Mucosa of stomach (tissue), 1 donor: ENCODE measurements at regions not wholly inside any gene's neighbourhood (a gene's known extent, or its start where the extent isn't known, plus 50 kb on each side); places are given as distances from the start of the nearest gene placed in this dataset.
"Not testable (repeated sequence)": the region's sequence is repeated elsewhere in the genome, so short reads cannot be mapped to it uniquely, and the experiment has no call there.

Experiments used
- H3K27me3 ChIP-seq: one replicate; pipeline ENCODE4 v1.7.0; 2013; ENCODE audit warnings: mild to moderate bottlenecking, low read length; ENCODE audit not compliant: control insufficient read depth, insufficient read depth
- H3K36me3 ChIP-seq: one replicate; pipeline ENCODE4 v1.7.0; 2013; ENCODE audit warnings: low read length; ENCODE audit not compliant: control insufficient read depth, insufficient read depth
- H3K4me1 ChIP-seq: one replicate; pipeline ENCODE4 v1.7.0; 2013; ENCODE audit warnings: mild to moderate bottlenecking, low read length; ENCODE audit not compliant: control insufficient read depth, insufficient read depth
- H3K4me3 ChIP-seq: one replicate; pipeline ENCODE4 v1.7.0; 2013; ENCODE audit warnings: low read length
- H3K9ac ChIP-seq: one replicate; pipeline ENCODE4 v1.7.0; 2013; ENCODE audit warnings: mild to moderate bottlenecking, low read length, moderate library complexity
- H3K9me3 ChIP-seq: one replicate; pipeline ENCODE4 v1.7.0; 2013; ENCODE audit warnings: mild to moderate bottlenecking, low read length, moderate library complexity; ENCODE audit not compliant: control insufficient read depth
- donor health status: Pancreatic carcinoma.

GRCh38 chr2:2726163-2726562, 395.1 kb upstream of the MYT1L start:
- H3K9me3 ChIP-seq = no peaks in the 10 kb centered on the region
- no peaks in the 10 kb centered on the region for H3K4me1 ChIP-seq
- no peak overlapping the region for H3K4me3 ChIP-seq
- H3K27me3 ChIP-seq = no peaks in the 10 kb centered on the region
- H3K36me3 ChIP-seq = no peaks in the 10 kb centered on the region
- no peak overlapping the region for H3K9ac ChIP-seq

GRCh38 chr2:2723064-2723463, 392.0 kb upstream of the MYT1L start:
- Histone ChIP-seq H3K36me3 (no peaks in the 10 kb centered on the region), H3K9me3 (no peaks in the 10 kb centered on the region), H3K4me1 (no peaks in the 10 kb centered on the region), H3K27me3 (no peaks in the 10 kb centered on the region), H3K9ac (no peak overlapping the region), H3K4me3 (no peak overlapping the region)

GRCh38 chr2:2721296-2721835, 390.3 kb upstream of the MYT1L start:
- no peaks in the 10 kb centered on the region for H3K9me3 ChIP-seq
- no peaks in the 10 kb centered on the region for H3K27me3 ChIP-seq
- no peak overlapping the region for H3K4me3 ChIP-seq

GRCh38 chr2:2720806-2721205, 389.7 kb upstream of the MYT1L start:
- H3K4me3 ChIP-seq, H3K9me3 ChIP-seq, H3K36me3 ChIP-seq, H3K27me3 ChIP-seq, H3K9ac ChIP-seq, H3K4me1 ChIP-seq: not testable (repeated sequence)

More at GRCh38 chr2:2721296-2721835, 390.3 kb upstream of the MYT1L start:
- Histone ChIP-seq H3K4me1 (no peaks in the 10 kb centered on the region), H3K36me3 (no peaks in the 10 kb centered on the region), H3K9ac (no peak overlapping the region)

GRCh38 chr2:2720351-2720750, 389.3 kb upstream of the MYT1L start:
- Histone ChIP-seq H3K27me3 (no peaks in the 10 kb centered on the region), H3K9ac (no peak overlapping the region), H3K36me3 (no peaks in the 10 kb centered on the region), H3K4me1 (no peaks in the 10 kb centered on the region), H3K9me3 (no peaks in the 10 kb centered on the region), H3K4me3 (no peak overlapping the region)

GRCh38 chr2:2719781-2720180, 388.7 kb upstream of the MYT1L start:
- Histone ChIP-seq H3K4me1 (no peaks in the 10 kb centered on the region), H3K9ac (no peak overlapping the region), H3K36me3 (no peaks in the 10 kb centered on the region), H3K4me3 (no peak overlapping the region), H3K9me3 (no peaks in the 10 kb centered on the region), H3K27me3 (no peaks in the 10 kb centered on the region)

- Histone ChIP-seq H3K4me1 (no peaks in the 10 kb centered on the region), H3K9me3 (no peaks in the 10 kb centered on the region), H3K4me3 (no peak overlapping the region), H3K27me3 (no peaks in the 10 kb centered on the region), H3K36me3 (no peaks in the 10 kb centered on the region), H3K9ac (no peak overlapping the region)
These were observed 387.9 kb upstream of the MYT1L start for GRCh38 chr2:2719015-2719414.

GRCh38 chr2:2717406-2717805, 386.3 kb upstream of the MYT1L start:
- no peaks in the 10 kb centered on the region for H3K9me3 ChIP-seq
- H3K4me1 ChIP-seq = no peaks in the 10 kb centered on the region
- no peak overlapping the region for H3K9ac ChIP-seq
- H3K27me3 ChIP-seq = peaks cover 4% of the 10 kb centered on the region
- H3K36me3 ChIP-seq = no peaks in the 10 kb centered on the region
- H3K4me3 ChIP-seq = no peak overlapping the region

- no peaks in the 10 kb centered on the region for H3K36me3 ChIP-seq
- H3K27me3 ChIP-seq = peaks cover 4% of the 10 kb centered on the region
- no peaks in the 10 kb centered on the region for H3K9me3 ChIP-seq
- no peak overlapping the region for H3K4me3 ChIP-seq
- no peaks in the 10 kb centered on the region for H3K4me1 ChIP-seq
- no peak overlapping the region for H3K9ac ChIP-seq
These were observed 385.7 kb upstream of the MYT1L start for GRCh38 chr2:2716771-2717170.

GRCh38 chr2:2715036-2715818, 384.2 kb upstream of the MYT1L start:
- Histone ChIP-seq H3K36me3 (no peaks in the 10 kb centered on the region), H3K9me3 (no peaks in the 10 kb centered on the region), H3K4me1 (no peaks in the 10 kb centered on the region), H3K9ac (no peak overlapping the region), H3K4me3 (no peak overlapping the region), H3K27me3 (peaks cover 4% of the 10 kb centered on the region)

GRCh38 chr2:2714408-2714807, 383.3 kb upstream of the MYT1L start:
- H3K9ac ChIP-seq = no peak overlapping the region
- H3K27me3 ChIP-seq = peaks cover 4% of the 10 kb centered on the region
- H3K4me1 ChIP-seq = no peaks in the 10 kb centered on the region
- H3K9me3 ChIP-seq = no peaks in the 10 kb centered on the region
- no peak overlapping the region for H3K4me3 ChIP-seq
- no peaks in the 10 kb centered on the region for H3K36me3 ChIP-seq

- Histone ChIP-seq H3K36me3 (no peaks in the 10 kb centered on the region), H3K9me3 (no peaks in the 10 kb centered on the region), H3K9ac (no peak overlapping the region), H3K4me3 (no peak overlapping the region), H3K27me3 (peaks cover 4% of the 10 kb centered on the region), H3K4me1 (no peaks in the 10 kb centered on the region)
These were observed 378.3 kb upstream of the MYT1L start for GRCh38 chr2:2709431-2709770.
